CD8-positive, alpha-beta memory T cell (primary cell): ENCODE measurements at regions not wholly inside any gene's neighbourhood (a gene's known extent, or its start where the extent isn't known, plus 50 kb on each side); places are given as distances from the start of the nearest gene placed in this dataset.
A peak's percentile ranks its signal among the peaks of the same experiment; 100 is the strongest.

Source experiments
- CTCF ChIA-PET: fragments of 350-600 bp; sonication (Branson Sonifier 250); formaldehyde crosslinking; loops from one replicate; lab custom pipeline; 2021; ENCODE audit warnings: antibody characterized with exemption; lab: Charles Lee
- POLR2A ChIA-PET: fragments of 350-600 bp; sonication (Branson Sonifier 250); formaldehyde crosslinking; loops from one replicate; lab custom pipeline; 2021; ENCODE audit warnings: antibody characterized with exemption; lab: Charles Lee
- DNase-seq, 5 donors: peaks; one replicate each; pipeline versions ENCODE4 v3.0.0 to v3.0.0-alpha.2; 2020 to 2022; ENCODE audit warnings: mixed read lengths in 1 of 5
- H3K27ac ChIP-seq: one replicate; pipeline ENCODE4 v1.7.0; 2013; ENCODE audit warnings: low read depth, mild to moderate bottlenecking, low read length, moderate library complexity
- H3K27me3 ChIP-seq: 2 replicates; pipeline ENCODE4 v1.7.0; 2013; ENCODE audit warnings: low read length, mild to moderate bottlenecking; ENCODE audit not compliant: insufficient read depth, poor library complexity, severe bottlenecking
- H3K36me3 ChIP-seq: 2 replicates; pipeline ENCODE4 v1.7.0; 2013; ENCODE audit warnings: mild to moderate bottlenecking, low read length, moderate library complexity; ENCODE audit not compliant: insufficient read depth
- H3K4me1 ChIP-seq: 2 replicates; pipeline ENCODE4 v1.7.0; 2013; ENCODE audit warnings: mild to moderate bottlenecking, low read length, moderate library complexity; ENCODE audit not compliant: insufficient read depth
- H3K4me3 ChIP-seq: 2 replicates; pipeline ENCODE4 v1.7.0; 2013; ENCODE audit warnings: mild to moderate bottlenecking, low read length
- H3K9me3 ChIP-seq: 2 replicates; pipeline ENCODE4 v1.7.0; 2013; ENCODE audit warnings: mild to moderate bottlenecking, low read length
- H3K27ac Mint-ChIP-seq, 8 donors: one replicate each; pipeline ENCODE4 v1.8.0; 2020 to 2021; ENCODE audit warnings: mixed read lengths in 8 of 8, mild to moderate bottlenecking in 6 of 8, inconsistent platforms in 3 of 8, moderate library complexity in 3 of 8
- H3K27me3 Mint-ChIP-seq, 2 donors: one replicate each; pipeline ENCODE4 v1.8.0; 2020 to 2021; ENCODE audit warnings: mixed read lengths in 2 of 2, mild to moderate bottlenecking in 1 of 2, moderate library complexity in 1 of 2
- H3K36me3 Mint-ChIP-seq, 3 donors: one replicate each; pipeline ENCODE4 v1.8.0; 2020 to 2021; ENCODE audit warnings: mixed read lengths in 3 of 3, inconsistent platforms in 1 of 3, mild to moderate bottlenecking in 1 of 3
- H3K4me1 Mint-ChIP-seq, 3 donors: one replicate each; pipeline ENCODE4 v1.8.0; 2020 to 2021; ENCODE audit warnings: mixed read lengths in 3 of 3, inconsistent platforms in 1 of 3, mild to moderate bottlenecking in 1 of 3
- H3K4me3 Mint-ChIP-seq, 7 donors: one replicate each; pipeline ENCODE4 v1.8.0; 2020 to 2021; ENCODE audit warnings: mixed read lengths in 7 of 7, mild to moderate bottlenecking in 6 of 7, moderate library complexity in 4 of 7, inconsistent platforms in 2 of 7
- H3K9me3 Mint-ChIP-seq, 5 donors: one replicate each; pipeline ENCODE4 v1.8.0; 2020 to 2022; ENCODE audit warnings: mixed read lengths in 5 of 5, mild to moderate bottlenecking in 3 of 5, moderate library complexity in 2 of 5, inconsistent platforms in 1 of 5

- CTCF ChIA-PET = no interaction called here
- peaks cover 0 to 4% (median 0%) of the 10 kb centered on the region in 5 donors for H3K9me3 Mint-ChIP-seq
- H3K27me3 Mint-ChIP-seq = no peaks in the 10 kb centered on the region
- H3K9me3 ChIP-seq = no peaks in the 10 kb centered on the region
- no peaks in the 10 kb centered on the region for H3K36me3 Mint-ChIP-seq
- no peak overlapping the region for H3K4me3 ChIP-seq
- H3K27me3 ChIP-seq = no peaks in the 10 kb centered on the region
- H3K4me1 Mint-ChIP-seq = no peaks in the 10 kb centered on the region
- H3K27ac Mint-ChIP-seq = no peak overlapping the region
- no peaks in the 10 kb centered on the region for H3K36me3 ChIP-seq
- no peaks in the 10 kb centered on the region for H3K4me1 ChIP-seq
- H3K4me3 Mint-ChIP-seq = no peak overlapping the region
- no peak for DNase-seq
- no peak overlapping the region for H3K27ac ChIP-seq
- POLR2A ChIA-PET = no interaction called here
These were observed 58.7 kb upstream of the C14orf180 start for GRCh38 chr14:104520620-104521410.

- H3K4me3 ChIP-seq = no peak overlapping the region
- no peak overlapping the region for H3K4me3 Mint-ChIP-seq
- H3K9me3 Mint-ChIP-seq = peaks cover 0 to 4% (median 0%) of the 10 kb centered on the region in 5 donors
- H3K27ac Mint-ChIP-seq = no peak overlapping the region
- no peaks in the 10 kb centered on the region for H3K27me3 ChIP-seq
- H3K36me3 Mint-ChIP-seq = no peaks in the 10 kb centered on the region
- H3K27ac ChIP-seq = no peak overlapping the region
- H3K27me3 Mint-ChIP-seq = no peaks in the 10 kb centered on the region
- ChIA-PET CTCF (no interaction called here), POLR2A (no interaction called here)
- no peaks in the 10 kb centered on the region for H3K4me1 Mint-ChIP-seq
- H3K4me1 ChIP-seq = no peaks in the 10 kb centered on the region
- H3K9me3 ChIP-seq = no peaks in the 10 kb centered on the region
- H3K36me3 ChIP-seq = no peaks in the 10 kb centered on the region
- no peak for DNase-seq
These were observed 57.5 kb upstream of the C14orf180 start for GRCh38 chr14:104521816-104522745.

- no peaks in the 10 kb centered on the region for H3K9me3 ChIP-seq
- H3K27me3 ChIP-seq = no peaks in the 10 kb centered on the region
- Mint-ChIP-seq H3K4me1 (peaks cover 0 to 9% (median 5%) of the 10 kb centered on the region in 3 donors), H3K4me3 (no peak overlapping the region), H3K27ac (no peak overlapping the region), H3K9me3 (peaks cover 0 to 8% (median 4%) of the 10 kb centered on the region in 5 donors), H3K27me3 (no peaks in the 10 kb centered on the region), H3K36me3 (peaks cover 0 to 2% (median 0%) of the 10 kb centered on the region in 3 donors)
- no peak overlapping the region for H3K4me3 ChIP-seq
- no peak for DNase-seq
- no peak overlapping the region for H3K27ac ChIP-seq
- POLR2A ChIA-PET = no interaction called here
- CTCF ChIA-PET = no interaction called here
- no peaks in the 10 kb centered on the region for H3K36me3 ChIP-seq
- H3K4me1 ChIP-seq = no peaks in the 10 kb centered on the region
These were observed 56.5 kb upstream of the C14orf180 start for GRCh38 chr14:104522926-104523545.

GRCh38 chr14:104523546-104523935 is 56.0 kb upstream of the C14orf180 start:
- no peaks in the 10 kb centered on the region for H3K27me3 ChIP-seq
- Mint-ChIP-seq H3K4me3 (no peak overlapping the region), H3K27me3 (no peaks in the 10 kb centered on the region), H3K9me3 (peaks cover 4 to 11% (median 5%) of the 10 kb centered on the region in 5 donors), H3K36me3 (peaks cover 0 to 2% (median 0%) of the 10 kb centered on the region in 3 donors), H3K4me1 (peaks cover 0 to 9% (median 8%) of the 10 kb centered on the region in 3 donors), H3K27ac (no peak overlapping the region)
- CTCF ChIA-PET = no interaction called here
- DNase-seq = no peak
- no peak overlapping the region for H3K27ac ChIP-seq
- H3K4me1 ChIP-seq = no peaks in the 10 kb centered on the region
- no peaks in the 10 kb centered on the region for H3K9me3 ChIP-seq
- POLR2A ChIA-PET = no interaction called here
- H3K36me3 ChIP-seq = no peaks in the 10 kb centered on the region
- no peak overlapping the region for H3K4me3 ChIP-seq

GRCh38 chr14:104524726-104525125 is 54.8 kb upstream of the C14orf180 start:
- no peak overlapping the region for H3K4me3 Mint-ChIP-seq
- H3K4me3 ChIP-seq = no peak overlapping the region
- peaks cover 4 to 11% (median 5%) of the 10 kb centered on the region in 5 donors for H3K9me3 Mint-ChIP-seq
- no peaks in the 10 kb centered on the region for H3K36me3 ChIP-seq
- H3K9me3 ChIP-seq = no peaks in the 10 kb centered on the region
- peaks cover 0 to 9% (median 8%) of the 10 kb centered on the region in 3 donors for H3K4me1 Mint-ChIP-seq
- H3K36me3 Mint-ChIP-seq = peaks cover 0 to 2% (median 0%) of the 10 kb centered on the region in 3 donors
- CTCF ChIA-PET = no interaction called here
- H3K4me1 ChIP-seq = no peaks in the 10 kb centered on the region
- H3K27ac ChIP-seq = no peak overlapping the region
- no peak overlapping the region for H3K27ac Mint-ChIP-seq
- no peaks in the 10 kb centered on the region for H3K27me3 Mint-ChIP-seq
- no peak for DNase-seq
- POLR2A ChIA-PET = no interaction called here
- H3K27me3 ChIP-seq = no peaks in the 10 kb centered on the region

- Histone ChIP-seq H3K36me3 (no peaks in the 10 kb centered on the region), H3K27me3 (no peaks in the 10 kb centered on the region), H3K9me3 (no peaks in the 10 kb centered on the region), H3K4me1 (no peaks in the 10 kb centered on the region), H3K27ac (no peak overlapping the region), H3K4me3 (no peak overlapping the region)
- Mint-ChIP-seq H3K36me3 (peaks cover 0 to 2% (median 0%) of the 10 kb centered on the region in 3 donors), H3K27me3 (peaks cover under 1 to 6% of the 10 kb centered on the region in 2 donors), H3K4me3 (no peak overlapping the region), H3K4me1 (peaks cover 0 to 9% (median 8%) of the 10 kb centered on the region in 3 donors), H3K27ac (no peak overlapping the region), H3K9me3 (peaks cover 4 to 11% (median 5%) of the 10 kb centered on the region in 5 donors)
- CTCF ChIA-PET = no interaction called here
- POLR2A ChIA-PET = no interaction called here
- no peak for DNase-seq
These were observed 52.6 kb upstream of the C14orf180 start for GRCh38 chr14:104526723-104527645.

GRCh38 chr14:104527857-104528459 is 51.6 kb upstream of the C14orf180 start:
- ChIA-PET POLR2A (interaction anchor here (0.7 kb wide), 1 partner anchor 335 kb away, joined by 8 read pairs; no protein-coding TSS in a partner anchor), CTCF (no interaction called here)
- Mint-ChIP-seq H3K4me1 (peaks cover 0 to 9% (median 8%) of the 10 kb centered on the region in 3 donors), H3K9me3 (peaks cover 4 to 11% (median 5%) of the 10 kb centered on the region in 5 donors), H3K27me3 (peaks cover 3 to 11% of the 10 kb centered on the region in 2 donors), H3K36me3 (peaks cover 0 to 2% (median 0%) of the 10 kb centered on the region in 3 donors), H3K4me3 (no peak overlapping the region), H3K27ac (peak overlapping the region in 1 of 8 donors; percentile 21)
- Histone ChIP-seq H3K27ac (no peak overlapping the region), H3K36me3 (no peaks in the 10 kb centered on the region), H3K4me3 (no peak overlapping the region), H3K27me3 (no peaks in the 10 kb centered on the region), H3K4me1 (no peaks in the 10 kb centered on the region), H3K9me3 (no peaks in the 10 kb centered on the region)
- no peak for DNase-seq
